GM23248 (cell line): ENCODE measurements at regions not wholly inside any gene's neighbourhood (a gene's known extent, or its start where the extent isn't known, plus 50 kb on each side); places are given as distances from the start of the nearest gene placed in this dataset.

Source experiments
- EZH2 ChIP-seq: fragments of 200-600 bp; sonication (generic); IDR thresholded peaks from 2 replicates; pipeline ENCODE4 v1.6.1; 2018; ENCODE audit warnings: antibody characterized with exemption, mild to moderate bottlenecking; ENCODE audit not compliant: insufficient read depth, poor library complexity, severe bottlenecking
- EZH2phosphoT487 ChIP-seq: fragments of 200-600 bp; sonication (generic); IDR thresholded peaks from 2 replicates; pipeline ENCODE4 v1.6.1; 2018; ENCODE audit warnings: antibody characterized with exemption, moderate library complexity, mild to moderate bottlenecking, low read depth; ENCODE audit not compliant: insufficient read depth

- TF ChIP-seq EZH2phosphoT487 (no peak), EZH2 (no peak)
These were observed 1291.9 kb downstream of the SI start for GRCh38 chr3:163786416-163786815.
